GM18519 (cell line): ENCODE measurements at regions not wholly inside any gene's neighbourhood (a gene's known extent, or its start where the extent isn't known, plus 50 kb on each side); places are given as distances from the start of the nearest gene placed in this dataset.

Experiments used
- ATAC-seq: cut with Tn5 transposase; IDR thresholded peaks from one replicate; pipeline ENCODE4 v1.9.1; 2021; ENCODE audit warnings: mild to moderate bottlenecking, moderate library complexity; ENCODE audit not compliant: unreplicated experiment, low FRiP score

- ATAC-seq = no peak
These were observed 451.4 kb downstream of the WDR72 start for GRCh38 chr15:53307952-53308624.

- no peak for ATAC-seq
These were observed 453.9 kb downstream of the WDR72 start for GRCh38 chr15:53305554-53305953.

- no peak for ATAC-seq
These were observed 454.4 kb downstream of the WDR72 start for GRCh38 chr15:53305101-53305500.

GRCh38 chr15:53297828-53298227, 461.6 kb downstream of the WDR72 start:
- ATAC-seq = no peak

- ATAC-seq = no peak
These were observed 462.9 kb downstream of the WDR72 start for GRCh38 chr15:53296603-53297002.

GRCh38 chr15:53295574-53295973, 463.9 kb downstream of the WDR72 start:
- ATAC-seq = no peak

- no peak for ATAC-seq
These were observed 470.9 kb downstream of the WDR72 start for GRCh38 chr15:53288542-53288941.

GRCh38 chr15:53274630-53275029, 484.5 kb upstream of the ONECUT1 start:
- no peak for ATAC-seq

- ATAC-seq = no peak
These were observed 482.0 kb upstream of the ONECUT1 start for GRCh38 chr15:53272116-53272515.

- no peak for ATAC-seq
These were observed 476.0 kb upstream of the ONECUT1 start for GRCh38 chr15:53266176-53266575.

GRCh38 chr15:53260647-53261046, 470.5 kb upstream of the ONECUT1 start:
- ATAC-seq = no peak

- ATAC-seq = no peak
These were observed 466.3 kb upstream of the ONECUT1 start for GRCh38 chr15:53256457-53256856.

- no peak for ATAC-seq
These were observed 465.9 kb upstream of the ONECUT1 start for GRCh38 chr15:53256043-53256442.

GRCh38 chr15:53251996-53252395, 461.9 kb upstream of the ONECUT1 start:
- no peak for ATAC-seq

GRCh38 chr15:53251523-53251922, 461.4 kb upstream of the ONECUT1 start:
- no peak for ATAC-seq

- ATAC-seq = no peak
These were observed 457.0 kb upstream of the ONECUT1 start for GRCh38 chr15:53247041-53247708.

GRCh38 chr15:53246404-53246803, 456.3 kb upstream of the ONECUT1 start:
- ATAC-seq = no peak

GRCh38 chr15:53233801-53234200, 443.7 kb upstream of the ONECUT1 start:
- ATAC-seq = no peak

GRCh38 chr15:53230473-53230872, 440.3 kb upstream of the ONECUT1 start:
- no peak for ATAC-seq

GRCh38 chr15:53226559-53226958, 436.4 kb upstream of the ONECUT1 start:
- no peak for ATAC-seq

GRCh38 chr15:53225781-53226180, 435.6 kb upstream of the ONECUT1 start:
- ATAC-seq = no peak

- ATAC-seq = no peak
These were observed 434.2 kb upstream of the ONECUT1 start for GRCh38 chr15:53224371-53224770.
